Fibroblast of lung (primary cell): ENCODE measurements at regions not wholly inside any gene's neighbourhood (a gene's known extent, or its start where the extent isn't known, plus 50 kb on each side); places are given as distances from the start of the nearest gene placed in this dataset.

ENCODE experiments used
- EZH2 ChIP-seq: IDR thresholded peaks from 2 replicates; pipeline ENCODE4 v1.5.1; 2012; ENCODE audit warnings: low read length, control low read depth, mild to moderate bottlenecking; ENCODE audit errors: missing control alignments
- TF ChIP-seq, protein P1 (sequence below), 2 donors: IDR thresholded peaks in 1 of 2; conservative IDR thresholded peaks in 1 of 2; 1 replicate in 1 of 2; 2 replicates in 1 of 2; pipeline ENCODE4 v1.5.1; 2011 to 2012; ENCODE audit warnings: low read length in 2 of 2, control low read depth in 1 of 2, inconsistent platforms in 1 of 2, low read depth in 1 of 2, mild to moderate bottlenecking in 1 of 2

DNA sequence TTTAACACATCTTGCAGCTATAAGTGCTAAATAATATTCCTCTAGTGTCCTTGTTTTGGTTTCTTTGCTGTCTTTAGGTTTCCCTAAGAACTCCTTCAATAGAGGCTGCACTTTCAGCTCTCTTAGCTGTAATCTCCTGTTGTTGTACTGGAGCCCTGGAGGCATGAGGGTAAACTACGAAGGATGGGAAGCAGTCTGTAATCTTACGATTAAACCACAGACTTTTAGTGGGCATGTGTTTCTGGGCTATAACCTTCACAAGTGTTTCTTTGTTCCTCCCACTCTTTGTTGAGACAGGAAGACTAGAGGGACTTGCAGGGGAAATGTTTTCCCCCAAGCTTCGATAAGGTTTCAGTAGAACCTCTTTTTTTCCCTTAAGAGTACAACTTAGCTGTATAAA, 1058.1 kb downstream of the NSUN3 start:
- TF ChIP-seq, protein P1, sequence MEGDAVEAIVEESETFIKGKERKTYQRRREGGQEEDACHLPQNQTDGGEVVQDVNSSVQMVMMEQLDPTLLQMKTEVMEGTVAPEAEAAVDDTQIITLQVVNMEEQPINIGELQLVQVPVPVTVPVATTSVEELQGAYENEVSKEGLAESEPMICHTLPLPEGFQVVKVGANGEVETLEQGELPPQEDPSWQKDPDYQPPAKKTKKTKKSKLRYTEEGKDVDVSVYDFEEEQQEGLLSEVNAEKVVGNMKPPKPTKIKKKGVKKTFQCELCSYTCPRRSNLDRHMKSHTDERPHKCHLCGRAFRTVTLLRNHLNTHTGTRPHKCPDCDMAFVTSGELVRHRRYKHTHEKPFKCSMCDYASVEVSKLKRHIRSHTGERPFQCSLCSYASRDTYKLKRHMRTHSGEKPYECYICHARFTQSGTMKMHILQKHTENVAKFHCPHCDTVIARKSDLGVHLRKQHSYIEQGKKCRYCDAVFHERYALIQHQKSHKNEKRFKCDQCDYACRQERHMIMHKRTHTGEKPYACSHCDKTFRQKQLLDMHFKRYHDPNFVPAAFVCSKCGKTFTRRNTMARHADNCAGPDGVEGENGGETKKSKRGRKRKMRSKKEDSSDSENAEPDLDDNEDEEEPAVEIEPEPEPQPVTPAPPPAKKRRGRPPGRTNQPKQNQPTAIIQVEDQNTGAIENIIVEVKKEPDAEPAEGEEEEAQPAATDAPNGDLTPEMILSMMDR (conservative IDR thresholded peaks at IDR 0.05 in 1 of 2, IDR thresholded peaks at IDR 0.05 in 1 of 2; ENCODE audit: low read depth in 1 of 2, low read length in 2 of 2) = no peak
- no peak for TF ChIP-seq EZH2
